ENCODE measurements at regions not wholly inside any gene's neighbourhood (a gene's known extent, or its start where the extent isn't known, plus 50 kb on each side); places are given as distances from the start of the nearest gene placed in this dataset.

- TF ChIP-seq EZH2 (IDR thresholded peaks at IDR 0.05; ENCODE audit: borderline replicate concordance, low read depth, low read length, severe bottlenecking) = no peak
- TF ChIP-seq, protein P1, sequence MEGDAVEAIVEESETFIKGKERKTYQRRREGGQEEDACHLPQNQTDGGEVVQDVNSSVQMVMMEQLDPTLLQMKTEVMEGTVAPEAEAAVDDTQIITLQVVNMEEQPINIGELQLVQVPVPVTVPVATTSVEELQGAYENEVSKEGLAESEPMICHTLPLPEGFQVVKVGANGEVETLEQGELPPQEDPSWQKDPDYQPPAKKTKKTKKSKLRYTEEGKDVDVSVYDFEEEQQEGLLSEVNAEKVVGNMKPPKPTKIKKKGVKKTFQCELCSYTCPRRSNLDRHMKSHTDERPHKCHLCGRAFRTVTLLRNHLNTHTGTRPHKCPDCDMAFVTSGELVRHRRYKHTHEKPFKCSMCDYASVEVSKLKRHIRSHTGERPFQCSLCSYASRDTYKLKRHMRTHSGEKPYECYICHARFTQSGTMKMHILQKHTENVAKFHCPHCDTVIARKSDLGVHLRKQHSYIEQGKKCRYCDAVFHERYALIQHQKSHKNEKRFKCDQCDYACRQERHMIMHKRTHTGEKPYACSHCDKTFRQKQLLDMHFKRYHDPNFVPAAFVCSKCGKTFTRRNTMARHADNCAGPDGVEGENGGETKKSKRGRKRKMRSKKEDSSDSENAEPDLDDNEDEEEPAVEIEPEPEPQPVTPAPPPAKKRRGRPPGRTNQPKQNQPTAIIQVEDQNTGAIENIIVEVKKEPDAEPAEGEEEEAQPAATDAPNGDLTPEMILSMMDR (IDR thresholded peaks at IDR 0.05; ENCODE audit: extremely low read depth in 1 of 2, insufficient read depth in 1 of 2, low read depth in 1 of 2, low read length in 2 of 2) = no peak
- no peak for TF ChIP-seq POLR2AphosphoS5 (IDR thresholded peaks at IDR 0.05; ENCODE audit: insufficient read depth, low read depth, low read length)
- no peak for TF ChIP-seq POLR2A (IDR thresholded peaks at IDR 0.05; ENCODE audit: low read depth, low read length)
- no peak for TF ChIP-seq GATA2 (IDR thresholded peaks at IDR 0.05; ENCODE audit: insufficient read depth, insufficient read length, low read depth, low read length)
- TF ChIP-seq JUN (IDR thresholded peaks at IDR 0.05; ENCODE audit: borderline replicate concordance, insufficient read depth, insufficient read length, low read depth) = no peak
- no peak for TF ChIP-seq MAX (IDR thresholded peaks at IDR 0.05; ENCODE audit: insufficient read depth, insufficient read length)
Observed at GRCh38 chr12:116454076-116454475, 105.1 kb upstream of the MAP1LC3B2 start.
